B cell (primary cell): ENCODE measurements at regions not wholly inside any gene's neighbourhood (a gene's known extent, or its start where the extent isn't known, plus 50 kb on each side); places are given as distances from the start of the nearest gene placed in this dataset.

ENCODE experiments used
- EZH2 ChIP-seq: IDR thresholded peaks from 2 replicates; pipeline ENCODE4 v1.6.1; 2012; ENCODE audit warnings: borderline replicate concordance, low read depth, mild to moderate bottlenecking, moderate library complexity, low read length; ENCODE audit not compliant: insufficient read depth, poor library complexity, severe bottlenecking
- TF ChIP-seq, protein P1 (sequence below): fragments of 200-600 bp; IDR thresholded peaks from one replicate; pipeline ENCODE4 v1.8.0; 2022; ENCODE audit warnings: antibody characterized with exemption, mild to moderate bottlenecking

- TF ChIP-seq, protein P1, sequence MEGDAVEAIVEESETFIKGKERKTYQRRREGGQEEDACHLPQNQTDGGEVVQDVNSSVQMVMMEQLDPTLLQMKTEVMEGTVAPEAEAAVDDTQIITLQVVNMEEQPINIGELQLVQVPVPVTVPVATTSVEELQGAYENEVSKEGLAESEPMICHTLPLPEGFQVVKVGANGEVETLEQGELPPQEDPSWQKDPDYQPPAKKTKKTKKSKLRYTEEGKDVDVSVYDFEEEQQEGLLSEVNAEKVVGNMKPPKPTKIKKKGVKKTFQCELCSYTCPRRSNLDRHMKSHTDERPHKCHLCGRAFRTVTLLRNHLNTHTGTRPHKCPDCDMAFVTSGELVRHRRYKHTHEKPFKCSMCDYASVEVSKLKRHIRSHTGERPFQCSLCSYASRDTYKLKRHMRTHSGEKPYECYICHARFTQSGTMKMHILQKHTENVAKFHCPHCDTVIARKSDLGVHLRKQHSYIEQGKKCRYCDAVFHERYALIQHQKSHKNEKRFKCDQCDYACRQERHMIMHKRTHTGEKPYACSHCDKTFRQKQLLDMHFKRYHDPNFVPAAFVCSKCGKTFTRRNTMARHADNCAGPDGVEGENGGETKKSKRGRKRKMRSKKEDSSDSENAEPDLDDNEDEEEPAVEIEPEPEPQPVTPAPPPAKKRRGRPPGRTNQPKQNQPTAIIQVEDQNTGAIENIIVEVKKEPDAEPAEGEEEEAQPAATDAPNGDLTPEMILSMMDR = no peak
- TF ChIP-seq EZH2 = no peak
Observed at GRCh38 chr17:77482375-77483127, 341.8 kb downstream of the SEC14L1 start.
